Activated CD8-positive, alpha-beta T cell treated with anti-CD3 and anti-CD28 coated beads for 36 hours (primary cell): ENCODE measurements at regions not wholly inside any gene's neighbourhood (a gene's known extent, or its start where the extent isn't known, plus 50 kb on each side); places are given as distances from the start of the nearest gene placed in this dataset.

Experiments
- ATAC-seq: fragments of 200-7000 bp; cut with Tn5 transposase; one replicate; pipeline ENCODE4 v1.10.0; 2021; ENCODE audit warnings: mild to moderate bottlenecking, moderate library complexity
- CTCF ChIA-PET: fragments of 350-600 bp; sonication (Branson Sonifier 250); formaldehyde crosslinking; loops from one replicate; lab custom pipeline; 2021; ENCODE audit warnings: antibody characterized with exemption; lab: Charles Lee
- POLR2A ChIA-PET: fragments of 350-600 bp; sonication (Branson Sonifier 250); formaldehyde crosslinking; loops from one replicate; lab custom pipeline; 2021; ENCODE audit warnings: antibody characterized with exemption; lab: Charles Lee
- DNase-seq: peaks from one replicate; pipeline ENCODE4 v3.0.0-alpha.2; 2020
- H3K27ac Mint-ChIP-seq: one replicate; pipeline ENCODE4 v1.8.0; 2021; ENCODE audit warnings: mild to moderate bottlenecking, mixed read lengths
- H3K27me3 Mint-ChIP-seq: one replicate; pipeline ENCODE4 v1.8.0; 2021; ENCODE audit warnings: mixed read lengths
- H3K36me3 Mint-ChIP-seq: one replicate; pipeline ENCODE4 v1.8.0; 2021; ENCODE audit warnings: low read depth, mixed read lengths
- H3K4me1 Mint-ChIP-seq: one replicate; pipeline ENCODE4 v1.8.0; 2021; ENCODE audit warnings: low read depth, mixed read lengths
- H3K4me3 Mint-ChIP-seq: one replicate; pipeline ENCODE4 v1.8.0; 2021; ENCODE audit warnings: mild to moderate bottlenecking, moderate library complexity, mixed read lengths
- H3K9me3 Mint-ChIP-seq: one replicate; pipeline ENCODE4 v1.8.0; 2021; ENCODE audit warnings: mixed read lengths
- CTCF ChIP-seq: fragments of 200-600 bp; IDR thresholded peaks from one replicate; pipeline ENCODE4 v1.8.0; 2022; ENCODE audit warnings: antibody characterized with exemption, mild to moderate bottlenecking
- intact Hi-C: fragments of 100-400 bp; cut with micrococcal nuclease; formaldehyde crosslinking; loops from one replicate; pipeline ENCODE4 v1.10.0; 2022

DNA sequence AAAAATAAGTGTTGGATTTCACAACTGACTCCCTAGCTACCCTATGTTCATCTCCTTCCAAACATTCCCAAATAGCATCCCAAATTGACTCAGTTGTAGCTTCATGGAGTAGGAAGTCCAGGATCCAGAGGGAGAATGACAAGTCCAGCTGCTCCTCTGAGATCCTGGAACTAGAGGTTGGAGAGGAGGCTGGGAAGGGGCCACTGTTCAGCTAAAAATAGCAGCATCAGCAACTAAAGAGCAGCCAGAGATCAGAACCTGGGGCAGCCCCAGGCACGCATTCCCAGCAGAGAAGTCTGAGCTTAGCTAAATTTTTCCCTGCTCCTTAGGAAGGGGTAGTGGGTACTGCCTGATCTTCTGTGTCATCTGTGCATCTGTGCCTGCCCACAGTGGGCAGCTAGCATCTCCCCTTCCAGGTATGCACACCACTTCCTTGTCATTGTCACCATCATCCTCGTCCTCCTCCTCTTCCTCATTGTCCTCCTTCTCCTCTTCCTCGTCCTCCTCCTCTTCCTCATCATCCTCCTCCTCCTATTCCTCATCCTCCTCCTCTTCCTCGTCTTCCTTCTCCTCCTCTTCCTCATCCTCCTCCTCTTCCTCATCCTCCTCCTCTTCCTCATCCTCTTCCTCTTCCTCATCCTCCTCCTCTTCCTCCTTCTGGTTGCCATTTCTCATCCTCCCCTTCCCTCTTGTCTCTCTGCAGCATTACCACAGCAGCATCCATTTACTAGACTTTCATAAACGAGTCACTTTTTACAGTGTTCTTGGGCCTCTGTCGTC, 152.3 kb upstream of the ROPN1 start:
- DNase-seq (no peak), ATAC-seq (no peak)
- ChIA-PET POLR2A (no interaction called here), CTCF (interaction anchor here (1.0 kb wide), 1 partner anchor 284 kb away, joined by 3 read pairs; no protein-coding TSS in a partner anchor)
- Mint-ChIP-seq H3K9me3 (no peaks in the 10 kb centered on the region), H3K36me3 (no peaks in the 10 kb centered on the region), H3K27ac (no peak overlapping the region), H3K27me3 (peaks cover 8% of the 10 kb centered on the region), H3K4me1 (no peaks in the 10 kb centered on the region), H3K4me3 (no peak overlapping the region)
- intact Hi-C loops, result no loop called here
- no peak for TF ChIP-seq CTCF

DNA sequence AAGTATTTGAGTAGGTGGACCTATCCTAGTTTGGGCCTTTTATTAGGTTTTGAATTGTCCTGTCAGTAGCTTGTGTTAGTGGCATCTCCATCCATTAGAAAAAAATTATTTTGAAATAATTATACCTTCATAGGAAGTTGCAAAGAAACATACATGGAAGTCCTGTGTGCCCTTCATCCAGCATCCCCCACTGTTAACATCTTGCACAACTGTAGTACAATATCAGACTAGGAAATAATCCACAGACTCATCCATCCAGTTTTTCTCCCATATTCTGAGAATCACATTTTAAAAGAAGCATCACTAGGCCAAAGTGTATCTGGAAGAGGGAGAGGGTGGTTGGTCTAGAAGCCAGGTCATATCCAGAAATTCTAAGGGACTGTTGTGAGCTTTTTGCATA, 155.5 kb upstream of the ROPN1 start:
- no peak for DNase-seq

GRCh38 chr3:124147946-124148345, 156.0 kb upstream of the ROPN1 start:
- H3K4me1 Mint-ChIP-seq, result no peaks in the 10 kb centered on the region
- H3K27me3 Mint-ChIP-seq, result peaks cover 7% of the 10 kb centered on the region
- ChIA-PET POLR2A (no interaction called here), CTCF (no interaction called here)
- intact Hi-C loops, result no loop called here
- H3K9me3 Mint-ChIP-seq, result no peaks in the 10 kb centered on the region
- ATAC-seq (no peak), DNase-seq (no peak)
- no peak overlapping the region for H3K27ac Mint-ChIP-seq
- TF ChIP-seq CTCF, result no peak
- H3K36me3 Mint-ChIP-seq, result no peaks in the 10 kb centered on the region
- no peak overlapping the region for H3K4me3 Mint-ChIP-seq

More for the DNA sequence above, 155.5 kb upstream of the ROPN1 start:
- POLR2A ChIA-PET, result no interaction called here
- peaks cover 7% of the 10 kb centered on the region for H3K27me3 Mint-ChIP-seq
- ATAC-seq, result no peak
- H3K9me3 Mint-ChIP-seq, result no peaks in the 10 kb centered on the region
- H3K4me3 Mint-ChIP-seq, result no peak overlapping the region
- intact Hi-C loops, result no loop called here
- no peaks in the 10 kb centered on the region for H3K36me3 Mint-ChIP-seq
- no peak for TF ChIP-seq CTCF
- no peak overlapping the region for H3K27ac Mint-ChIP-seq
- CTCF ChIA-PET, result no interaction called here
- H3K4me1 Mint-ChIP-seq, result no peaks in the 10 kb centered on the region

- intact Hi-C loops, result no loop called here
- CTCF ChIA-PET, result no interaction called here
- H3K4me3 Mint-ChIP-seq, result no peak overlapping the region
Observed at GRCh38 chr3:124149081-124149480, 157.2 kb upstream of the ROPN1 start.

More at GRCh38 chr3:124149081-124149480, 157.2 kb upstream of the ROPN1 start:
- no peak for TF ChIP-seq CTCF
- Mint-ChIP-seq H3K27me3 (peaks cover 5% of the 10 kb centered on the region), H3K36me3 (no peaks in the 10 kb centered on the region), H3K27ac (no peak overlapping the region), H3K9me3 (no peaks in the 10 kb centered on the region), H3K4me1 (no peaks in the 10 kb centered on the region)
- DNase-seq (no peak), ATAC-seq (no peak)
- POLR2A ChIA-PET, result no interaction called here
